ENCODE measurements at regions not wholly inside any gene's neighbourhood (a gene's known extent, or its start where the extent isn't known, plus 50 kb on each side); places are given as distances from the start of the nearest gene placed in this dataset.

GRCh38 chr11:122270535-122270934, 154.5 kb upstream of the BLID start:
- Histone ChIP-seq H3K4me1 (ENCODE audit: control insufficient read depth, insufficient read depth, low read length) (peaks cover 4% of the 10 kb centered on the region; the same call in 1 of the 2 replicates), H3K23ac (ENCODE audit: low read depth, low read length) (no peak overlapping the region), H3K27ac (ENCODE audit: insufficient read depth, low read length) (no peak overlapping the region), H2AFZ (replicated peaks; ENCODE audit: low read length, poor library complexity) (no peak overlapping the region), H3K4me3 (ENCODE audit: insufficient read depth, low read depth, low read length) (no peak overlapping the region), H4K5ac (ENCODE audit: low read depth, low read length) (no peak overlapping the region), H2BK15ac (ENCODE audit: low read depth, low read length) (no peak overlapping the region), H2AK5ac (ENCODE audit: low read depth, low read length) (no peak overlapping the region), H3K4ac (ENCODE audit: low read depth, low read length) (no peak overlapping the region), H3K14ac (replicated peaks; ENCODE audit: low read depth, low read length) (no peak overlapping the region), H2BK120ac (ENCODE audit: low read depth, low read length) (no peak overlapping the region), H4K8ac (ENCODE audit: low read depth in 2 of 2, low read length in 2 of 2) (no peak overlapping the region), H3K4me2 (ENCODE audit: low read depth, low read length) (no peak overlapping the region), H3K56ac (ENCODE audit: extremely low read depth, insufficient read depth, low read length) (no peak overlapping the region), H2AK9ac (replicated peaks; ENCODE audit: low read depth, low read length, poor library complexity) (no peak overlapping the region), H3K9me1 (ENCODE audit: insufficient read depth, low read length) (no peaks in the 10 kb centered on the region), H3K9me3 (ENCODE audit: control insufficient read depth, insufficient read depth, low read length) (no peaks in the 10 kb centered on the region), H3K18ac (ENCODE audit: low read depth, low read length) (no peak overlapping the region), H4K20me1 (ENCODE audit: insufficient read depth, low read length) (no peaks in the 10 kb centered on the region), H3K27me3 (ENCODE audit: control insufficient read depth, insufficient read depth, low read length) (no peaks in the 10 kb centered on the region), H3K36me3 (ENCODE audit: control insufficient read depth, insufficient read depth, low read length) (peaks cover 26% of the 10 kb centered on the region), H4K91ac (ENCODE audit: insufficient read depth, low read depth, low read length) (no peak overlapping the region), H3K79me1 (ENCODE audit: low read depth in 1 of 2, low read length in 2 of 2) (no peaks in the 10 kb centered on the region), H3K9ac (ENCODE audit: low read depth, low read length) (no peak overlapping the region), H2BK5ac (ENCODE audit: low read depth, low read length, poor library complexity, severe bottlenecking) (no peak overlapping the region), H2BK20ac (ENCODE audit: low read depth, low read length) (no peak overlapping the region)
- DNase-seq (no peak), ATAC-seq (ENCODE audit: low read depth) (no peak)
- dilution Hi-C loops (cut with HindIII; ENCODE audit: low sequenced_read_pairs, unreplicated experiment): no loop called here
- intact Hi-C loops (cut with micrococcal nuclease): loop anchor here (5.0 kb wide), 1 partner anchor 42 kb away; no protein-coding TSS in a partner anchor
- ChIA-PET POLR2A (ENCODE audit: unreplicated experiment) (no interaction called here), CTCF (interaction anchor here (0.6 to 1.0 kb wide), 2 partner anchors 19 to 203 kb away, joined by 3 to 9 read pairs; no protein-coding TSS in a partner anchor)
- in situ Hi-C loops (cut with MboI; ENCODE audit: low sequenced_read_pairs): no loop called here
- no TSS peak for BruUV-seq (replicated peaks)
- WGBS, 2 experiments (ENCODE audit: extremely low coverage in 2 of 2, insufficient read length in 1 of 2): no CpG with 5 or more reads among the region's 3 CpGs
- no peak for TF ChIP-seq CTCF (conservative IDR thresholded peaks at IDR 0.05; ENCODE audit: low read depth, low read length)
- no peak for TF ChIP-seq MAZ (IDR thresholded peaks at IDR 0.05; ENCODE audit: borderline replicate concordance, low read depth, low read length)
- no peak for TF ChIP-seq ELK1 (IDR thresholded peaks at IDR 0.05; ENCODE audit: borderline replicate concordance, low read depth, low read length)
- TF ChIP-seq RFX5 (IDR thresholded peaks at IDR 0.05; ENCODE audit: low read depth, low read length): no peak
- TF ChIP-seq POLR2A (IDR thresholded peaks at IDR 0.05; ENCODE audit: low read depth, low read length): no peak
- no peak for TF ChIP-seq RCOR1 (IDR thresholded peaks at IDR 0.05; ENCODE audit: insufficient replicate concordance, low read length)
- no peak for TF ChIP-seq USF2 (IDR thresholded peaks at IDR 0.05; ENCODE audit: low read depth, low read length)
- no peak for TF ChIP-seq NFE2L2 (IDR thresholded peaks at IDR 0.05; ENCODE audit: low read depth, low read length)
- no peak for TF ChIP-seq BHLHE40 (IDR thresholded peaks at IDR 0.05; ENCODE audit: low read depth, low read length)
- no peak for TF ChIP-seq MXI1 (IDR thresholded peaks at IDR 0.05; ENCODE audit: borderline replicate concordance, low read depth, low read length)
- no peak for TF ChIP-seq SMC3 (IDR thresholded peaks at IDR 0.05; ENCODE audit: low read depth, low read length)
- no peak for TF ChIP-seq RAD21 (IDR thresholded peaks at IDR 0.05; ENCODE audit: low read length)
- TF ChIP-seq CEBPB (IDR thresholded peaks at IDR 0.05; ENCODE audit: low read depth, low read length): no peak
- no peak for TF ChIP-seq FOS (IDR thresholded peaks at IDR 0.05; ENCODE audit: low read depth, low read length)
- TF ChIP-seq CHD1 (IDR thresholded peaks at IDR 0.05; ENCODE audit: low read depth, low read length): no peak
- no peak for TF ChIP-seq MAFK (IDR thresholded peaks at IDR 0.05; ENCODE audit: low read depth, low read length)
